Loucy (cell line): ENCODE measurements at regions not wholly inside any gene's neighbourhood (a gene's known extent, or its start where the extent isn't known, plus 50 kb on each side); places are given as distances from the start of the nearest gene placed in this dataset.

Source experiments
- EZH2phosphoT487 ChIP-seq: fragments of 200-600 bp; IDR thresholded peaks from 2 replicates; pipeline ENCODE4 v1.6.1; 2018; ENCODE audit warnings: antibody characterized with exemption, mild to moderate bottlenecking, moderate library complexity, borderline replicate concordance
- TF ChIP-seq, protein P1 (sequence below): fragments of 200-600 bp; sonication (generic); conservative IDR thresholded peaks from 2 replicates; pipeline ENCODE4 v1.5.1; 2014; ENCODE audit warnings: mild to moderate bottlenecking, antibody characterized with exemption, low read length

DNA sequence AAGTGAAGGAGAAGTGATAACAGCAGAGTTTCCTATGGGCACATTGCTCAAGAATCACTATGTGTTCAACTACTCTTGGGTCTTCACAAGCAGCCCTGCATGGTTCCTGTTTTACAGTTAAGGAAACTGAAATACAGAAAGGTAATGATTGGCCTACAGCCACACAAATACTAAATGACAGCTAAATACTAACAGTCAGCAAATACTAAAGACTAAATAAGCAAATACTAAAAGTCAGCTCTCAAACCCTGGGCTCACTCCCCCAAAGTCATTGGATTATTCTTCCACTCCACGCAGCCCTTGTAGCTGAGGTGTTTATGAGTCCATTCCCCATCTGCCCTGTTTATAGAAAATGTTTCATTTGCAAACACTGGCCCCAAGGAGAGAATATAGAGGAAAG lies 372.7 kb upstream of the CDH11 start:
- TF ChIP-seq, protein P1, sequence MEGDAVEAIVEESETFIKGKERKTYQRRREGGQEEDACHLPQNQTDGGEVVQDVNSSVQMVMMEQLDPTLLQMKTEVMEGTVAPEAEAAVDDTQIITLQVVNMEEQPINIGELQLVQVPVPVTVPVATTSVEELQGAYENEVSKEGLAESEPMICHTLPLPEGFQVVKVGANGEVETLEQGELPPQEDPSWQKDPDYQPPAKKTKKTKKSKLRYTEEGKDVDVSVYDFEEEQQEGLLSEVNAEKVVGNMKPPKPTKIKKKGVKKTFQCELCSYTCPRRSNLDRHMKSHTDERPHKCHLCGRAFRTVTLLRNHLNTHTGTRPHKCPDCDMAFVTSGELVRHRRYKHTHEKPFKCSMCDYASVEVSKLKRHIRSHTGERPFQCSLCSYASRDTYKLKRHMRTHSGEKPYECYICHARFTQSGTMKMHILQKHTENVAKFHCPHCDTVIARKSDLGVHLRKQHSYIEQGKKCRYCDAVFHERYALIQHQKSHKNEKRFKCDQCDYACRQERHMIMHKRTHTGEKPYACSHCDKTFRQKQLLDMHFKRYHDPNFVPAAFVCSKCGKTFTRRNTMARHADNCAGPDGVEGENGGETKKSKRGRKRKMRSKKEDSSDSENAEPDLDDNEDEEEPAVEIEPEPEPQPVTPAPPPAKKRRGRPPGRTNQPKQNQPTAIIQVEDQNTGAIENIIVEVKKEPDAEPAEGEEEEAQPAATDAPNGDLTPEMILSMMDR: no peak
- TF ChIP-seq EZH2phosphoT487: no peak
